H1 (cell line): ENCODE measurements at regions not wholly inside any gene's neighbourhood (a gene's known extent, or its start where the extent isn't known, plus 50 kb on each side); places are given as distances from the start of the nearest gene placed in this dataset.

Experiments used
- CTCF ChIA-PET: fragments of 300-600 bp; sonication (Branson Sonifier 250); formaldehyde crosslinking; loops from one replicate; lab custom pipeline; 2021; ENCODE audit not compliant: partially characterized antibody; lab: Charles Lee
- POLR2A ChIA-PET: fragments of 300-600 bp; sonication (Branson Sonifier 250); formaldehyde crosslinking; loops from one replicate; lab custom pipeline; 2021; ENCODE audit warnings: inconsistent platforms; ENCODE audit not compliant: partially characterized antibody; lab: Charles Lee
- DNase-seq, 2 experiments: peaks; one replicate each; pipeline versions ENCODE4 v3.0.0 to v3.0.0-alpha.2; 2010 to 2022; ENCODE audit warnings: low spot score in 2 of 2, low read depth in 1 of 2, mixed read lengths in 1 of 2
- FAIRE-seq: peaks from 2 replicates; lab custom pipeline; 2011; peaks lifted over from hg19 to GRCh38; lab: Jason Lieb, UNC
- H2AFZ ChIP-seq: 2 replicates; pipeline ENCODE4 v1.8.1; 2012; ENCODE audit warnings: low read length, inconsistent platforms
- H2AK5ac ChIP-seq: 2 replicates; pipeline ENCODE4 v1.6.1; 2013; ENCODE audit warnings: low read depth, low read length
- H2BK120ac ChIP-seq: replicated peaks from 2 replicates; pipeline ENCODE3; 2013; ENCODE audit warnings: low read depth, low read length, inconsistent platforms
- H2BK12ac ChIP-seq: 2 replicates; pipeline ENCODE4 v1.6.1; 2013; ENCODE audit warnings: low read depth, low read length
- H2BK15ac ChIP-seq: 2 replicates; pipeline ENCODE4 v1.6.1; 2013; ENCODE audit warnings: low read length
- H2BK20ac ChIP-seq: 2 replicates; pipeline ENCODE4 v1.6.1; 2013; ENCODE audit warnings: low read length
- H2BK5ac ChIP-seq: 2 replicates; pipeline ENCODE4 v1.6.1; 2013; ENCODE audit warnings: low read depth, low read length
- H3K14ac ChIP-seq: 2 replicates; pipeline ENCODE4 v1.6.1; 2013; ENCODE audit warnings: inconsistent platforms; ENCODE audit not compliant: insufficient read length
- H3K18ac ChIP-seq: 2 replicates; pipeline ENCODE4 v1.6.1; 2013; ENCODE audit warnings: low read length; ENCODE audit errors: extremely low read depth
- H3K23ac ChIP-seq: 2 replicates; pipeline ENCODE4 v1.6.1; 2013; ENCODE audit warnings: inconsistent platforms; ENCODE audit not compliant: insufficient read length
- H3K23me2 ChIP-seq: 2 replicates; pipeline ENCODE4 v1.6.1; 2013; ENCODE audit warnings: low read depth, low read length
- H3K27ac ChIP-seq: 2 replicates; pipeline ENCODE4 v1.6.1; 2011; ENCODE audit warnings: low read depth, low read length, inconsistent platforms
- H3K27me3 ChIP-seq, 4 experiments: replicated peaks in 1 of 4; 1 replicate in 1 of 4; 2 replicates in 3 of 4; pipeline versions ENCODE4 v1.6.1 to v1.8.1; 2011 to 2013; ENCODE audit warnings: low read length in 3 of 4, mild to moderate bottlenecking in 3 of 4, inconsistent platforms in 2 of 4, mixed read lengths in 2 of 4, moderate library complexity in 1 of 4; ENCODE audit not compliant: control insufficient read depth in 3 of 4, insufficient read depth in 3 of 4; ENCODE audit errors: extremely low read depth in 1 of 4
- H3K36me3 ChIP-seq, 4 experiments: 2 replicates each; pipeline versions ENCODE4 v1.6.1 to v1.8.1; 2011 to 2013; ENCODE audit warnings: mild to moderate bottlenecking in 4 of 4, low read length in 3 of 4, moderate library complexity in 2 of 4, control low read depth in 1 of 4, inconsistent platforms in 1 of 4; ENCODE audit not compliant: insufficient read depth in 4 of 4, control insufficient read depth in 2 of 4
- H3K4ac ChIP-seq: replicated peaks from 2 replicates; pipeline ENCODE3; 2013; ENCODE audit warnings: low read length, low read depth, mixed read lengths, inconsistent platforms; ENCODE audit not compliant: insufficient read length
- H3K4me1 ChIP-seq, 4 experiments: replicated peaks in 1 of 4; 1 replicate in 1 of 4; 2 replicates in 3 of 4; pipeline versions ENCODE4 v1.6.1 to v1.8.1; 2011 to 2013; ENCODE audit warnings: low read length in 3 of 4, inconsistent platforms in 2 of 4, mixed read lengths in 1 of 4; ENCODE audit not compliant: insufficient read depth in 4 of 4, control insufficient read depth in 3 of 4
- H3K4me2 ChIP-seq, 2 experiments: 2 replicates each; pipeline versions ENCODE4 v1.6.1 to v1.8.1; 2011 to 2013; ENCODE audit warnings: low read depth in 2 of 2, low read length in 2 of 2, control low read depth in 1 of 2, inconsistent platforms in 1 of 2, mild to moderate bottlenecking in 1 of 2; ENCODE audit not compliant: insufficient read depth in 1 of 2
- H3K4me3 ChIP-seq, 4 experiments: fragments of 200-600, 300-600 bp in 1 of 4; sonication (generic), shearing (Covaris generic), sonication (Bioruptor Twin) in 1 of 4; 2 replicates each; pipeline versions ENCODE4 v1.5.1 to v1.8.1; 2011 to 2016; ENCODE audit warnings: low read length in 4 of 4, low read depth in 3 of 4, control low read depth in 2 of 4, inconsistent platforms in 2 of 4, mild to moderate bottlenecking in 2 of 4, mixed read lengths in 1 of 4, moderate library complexity in 1 of 4; ENCODE audit not compliant: insufficient read depth in 2 of 4; ENCODE audit errors: extremely low read depth in 1 of 4
- H3K56ac ChIP-seq: replicated peaks from 2 replicates; pipeline ENCODE3; 2013; ENCODE audit warnings: low read depth, mild to moderate bottlenecking, mixed read lengths, low read length, inconsistent platforms; ENCODE audit not compliant: insufficient read length
- H3K79me1 ChIP-seq: 2 replicates; pipeline ENCODE4 v1.6.1; 2013; ENCODE audit warnings: low read depth, low read length, control low read depth
- H3K79me2 ChIP-seq, 2 experiments: 2 replicates each; pipeline versions ENCODE4 v1.6.1 to v1.8.1; 2012 to 2013; ENCODE audit warnings: low read length in 2 of 2, mild to moderate bottlenecking in 2 of 2, inconsistent platforms in 1 of 2; ENCODE audit not compliant: insufficient read depth in 2 of 2, control insufficient read depth in 1 of 2
- H3K9ac ChIP-seq, 4 experiments: replicated peaks in 1 of 4; 1 replicate in 1 of 4; 2 replicates in 3 of 4; pipeline versions ENCODE4 v1.6.1 to v1.8.1; 2011 to 2013; ENCODE audit warnings: low read depth in 3 of 4, low read length in 3 of 4, control low read depth in 2 of 4, mild to moderate bottlenecking in 2 of 4, moderate library complexity in 2 of 4, inconsistent platforms in 1 of 4; ENCODE audit errors: extremely low read depth in 1 of 4
- H3K9me3 ChIP-seq, 2 experiments: 2 replicates each; pipeline versions ENCODE4 v1.6.1 to v1.8.1; 2012 to 2013; ENCODE audit warnings: mild to moderate bottlenecking in 2 of 2, moderate library complexity in 2 of 2, control low read depth in 1 of 2, inconsistent platforms in 1 of 2, low read depth in 1 of 2, low read length in 1 of 2, mixed read lengths in 1 of 2; ENCODE audit not compliant: insufficient read depth in 2 of 2
- H4K20me1 ChIP-seq, 2 experiments: replicated peaks in 1 of 2; 2 replicates each; pipeline versions ENCODE3 to v1.8.1; 2011 to 2013; ENCODE audit warnings: inconsistent platforms in 2 of 2, low read length in 2 of 2, mild to moderate bottlenecking in 1 of 2; ENCODE audit not compliant: insufficient read depth in 2 of 2, control insufficient read depth in 1 of 2
- H4K5ac ChIP-seq: 2 replicates; pipeline ENCODE4 v1.6.1; 2013; ENCODE audit warnings: low read length, low read depth, mixed read lengths, inconsistent platforms; ENCODE audit not compliant: insufficient read length
- H4K8ac ChIP-seq: 2 replicates; pipeline ENCODE4 v1.8.0; 2013; ENCODE audit warnings: mild to moderate bottlenecking, moderate library complexity, low read length, inconsistent platforms; ENCODE audit not compliant: insufficient read depth; ENCODE audit errors: extremely low read depth
- H4K91ac ChIP-seq: replicated peaks from 2 replicates; pipeline ENCODE3; 2013; ENCODE audit warnings: low read length, mixed read lengths, inconsistent platforms; ENCODE audit not compliant: insufficient read length
- ASH2L ChIP-seq: fragments of 200-600, 300-600 bp; sonication (generic); IDR thresholded peaks from one replicate; pipeline ENCODE4 v1.7.1; 2017; ENCODE audit warnings: low read length
- CBX5 ChIP-seq: fragments of 300-800, 300-1000 bp; sonication (generic); IDR thresholded peaks from 2 replicates; pipeline ENCODE4 v1.7.1; 2016; ENCODE audit warnings: antibody characterized with exemption, low read length, low read depth
- CHD1 ChIP-seq: IDR thresholded peaks from 2 replicates; pipeline ENCODE4 v1.6.1; 2012; ENCODE audit warnings: low read depth, low read length, improper control_type of control experiment
- CREB1 ChIP-seq: IDR thresholded peaks from 2 replicates; pipeline ENCODE4 v1.6.1; 2012; ENCODE audit warnings: inconsistent platforms
- EP300 ChIP-seq, 2 experiments: IDR thresholded peaks; 1 replicate in 1 of 2; 2 replicates in 1 of 2; pipeline ENCODE4 v1.6.1; 2011 to 2012; ENCODE audit warnings: low read depth in 2 of 2, low read length in 2 of 2, mild to moderate bottlenecking in 2 of 2, borderline replicate concordance in 1 of 2, inconsistent platforms in 1 of 2, moderate library complexity in 1 of 2
- FOSL1 ChIP-seq: IDR thresholded peaks from 2 replicates; pipeline ENCODE4 v1.6.1; 2011; ENCODE audit warnings: mild to moderate bottlenecking, low read depth, low read length, moderate library complexity; ENCODE audit not compliant: insufficient read depth
- HDAC2 ChIP-seq, 2 experiments: fragments of 300-600 bp in 1 of 2; sonication (generic) in 1 of 2; IDR thresholded peaks; 2 replicates each; pipeline ENCODE4 v1.6.1; 2011 to 2012; ENCODE audit warnings: low read depth in 2 of 2, low read length in 2 of 2, mild to moderate bottlenecking in 2 of 2, moderate library complexity in 2 of 2, borderline replicate concordance in 1 of 2, inconsistent platforms in 1 of 2
- KDM1A ChIP-seq: fragments of 200-600, 300-600 bp; sonication (generic); IDR thresholded peaks from 2 replicates; pipeline ENCODE4 v1.7.1; 2016; ENCODE audit warnings: mild to moderate bottlenecking, low read length, borderline replicate concordance
- KDM5A ChIP-seq: fragments of 200-600 bp; IDR thresholded peaks from 2 replicates; pipeline ENCODE4 v1.7.1; 2012; ENCODE audit warnings: mild to moderate bottlenecking, low read length, inconsistent platforms, mixed read lengths
- POLR2A ChIP-seq, 2 experiments: IDR thresholded peaks; 1 replicate in 1 of 2; 2 replicates in 1 of 2; pipeline ENCODE4 v1.6.1; 2011; ENCODE audit warnings: low read depth in 2 of 2, low read length in 2 of 2, mild to moderate bottlenecking in 2 of 2; ENCODE audit errors: control extremely low read depth in 1 of 2
- POLR2AphosphoS5 ChIP-seq: IDR thresholded peaks from 2 replicates; pipeline ENCODE4 v1.6.1; 2011; ENCODE audit warnings: low read depth, low read length
- SAP30 ChIP-seq: fragments of 300-600 bp; sonication (generic); IDR thresholded peaks from 2 replicates; pipeline ENCODE4 v1.7.1; 2012; ENCODE audit warnings: low read length, moderate library complexity, mild to moderate bottlenecking, inconsistent platforms; ENCODE audit not compliant: insufficient read depth, insufficient replicate concordance
- SIX5 ChIP-seq: IDR thresholded peaks from 2 replicates; pipeline ENCODE4 v1.6.1; 2011; ENCODE audit warnings: mild to moderate bottlenecking, low read depth, low read length
- TAF1 ChIP-seq: IDR thresholded peaks from 2 replicates; pipeline ENCODE4 v1.6.1; 2011; ENCODE audit warnings: mild to moderate bottlenecking, low read depth, low read length
- TBP ChIP-seq: IDR thresholded peaks from 2 replicates; pipeline ENCODE4 v1.6.1; 2011; ENCODE audit warnings: low read depth, low read length, improper control_type of control experiment
- WGBS, 2 experiments: shearing (Covaris generic) in 1 of 2; methylation state at CpG; one replicate each; pipeline versions ENCODE4 v1.1.6 to v1.1.7; 2013 to 2015; ENCODE audit warnings: low lambda C conversion rate in 2 of 2, mixed read lengths in 2 of 2, inconsistent platforms in 1 of 2, low coverage in 1 of 2, missing lambda C conversion rate in 1 of 2; ENCODE audit not compliant: insufficient replicate concordance in 2 of 2, insufficient coverage in 1 of 2, insufficient read length in 1 of 2; ENCODE audit errors: extremely low coverage in 1 of 2, missing lambda C conversion rate in 1 of 2; 5-methylcytosine and 5-hydroxymethylcytosine counted together
- TF ChIP-seq, protein P1 (sequence below): IDR thresholded peaks from 2 replicates; pipeline ENCODE4 v1.6.1; 2012; ENCODE audit warnings: inconsistent platforms

DNA sequence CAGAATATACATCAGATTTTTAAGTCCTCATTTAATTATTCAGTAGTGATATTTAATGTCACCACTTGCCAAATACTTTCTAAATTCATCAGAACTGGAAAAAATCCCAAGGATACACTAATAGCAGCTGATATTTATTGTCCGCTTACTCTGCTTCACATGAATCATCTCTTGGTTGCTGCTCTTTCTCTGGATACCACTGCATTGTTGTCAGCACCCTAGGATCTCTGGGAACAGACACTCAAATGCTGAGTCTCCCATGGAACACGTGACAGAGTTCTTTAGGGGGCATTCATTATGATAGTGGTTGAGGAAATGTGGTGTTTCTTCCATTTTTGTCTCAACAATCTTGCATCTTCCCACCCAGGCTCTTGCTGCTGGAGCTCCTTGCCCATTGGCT, 318.0 kb downstream of the RFPL4B start:
- Histone ChIP-seq H3K4ac (no peak overlapping the region), H2BK12ac (no peak overlapping the region), H2BK5ac (no peak overlapping the region), H2BK20ac (no peak overlapping the region), H2AFZ (no peak overlapping the region), H3K27ac (no peak overlapping the region), H3K27me3 (no peaks in the 10 kb centered on the region), H4K5ac (no peak overlapping the region), H2BK15ac (no peak overlapping the region), H3K9ac (no peak overlapping the region), H3K56ac (no peak overlapping the region), H4K91ac (no peak overlapping the region), H3K4me1 (no peaks in the 10 kb centered on the region), H2AK5ac (no peak overlapping the region), H4K20me1 (no peaks in the 10 kb centered on the region), H3K23me2 (no peaks in the 10 kb centered on the region), H3K9me3 (no peaks in the 10 kb centered on the region), H3K79me2 (no peaks in the 10 kb centered on the region), H3K18ac (no peak overlapping the region), H3K79me1 (no peaks in the 10 kb centered on the region), H4K8ac (no peak overlapping the region), H3K4me2 (no peak overlapping the region), H3K36me3 (no peaks in the 10 kb centered on the region), H3K23ac (no peak overlapping the region), H3K4me3 (no peak overlapping the region), H2BK120ac (no peak overlapping the region), H3K14ac (no peak overlapping the region)
- WGBS, 2 experiments: 82% methylated on average over 2 of the region's 2 CpGs; no CpG with 5 or more reads in 1 of the 2 experiments
- FAIRE-seq (no peak), DNase-seq (no peak)
- CTCF ChIA-PET: no interaction called here
- POLR2A ChIA-PET: no interaction called here
- TF ChIP-seq TAF1 (no peak), EP300 (IDR thresholded peaks at IDR 0.05; ENCODE audit: borderline replicate concordance in 1 of 2, low read depth in 2 of 2, low read length in 2 of 2) (no peak), CREB1 (no peak), POLR2AphosphoS5 (no peak), TBP (no peak), CBX5 (no peak), ASH2L (no peak), KDM5A (no peak), CHD1 (no peak), POLR2A (IDR thresholded peaks at IDR 0.05; ENCODE audit: control extremely low read depth in 1 of 2, low read depth in 2 of 2, low read length in 2 of 2) (no peak), KDM1A (no peak), FOSL1 (no peak), SIX5 (no peak), HDAC2 (IDR thresholded peaks at IDR 0.05; ENCODE audit: borderline replicate concordance in 1 of 2, low read depth in 2 of 2, low read length in 2 of 2) (no peak), SAP30 (no peak)
- TF ChIP-seq, protein P1, sequence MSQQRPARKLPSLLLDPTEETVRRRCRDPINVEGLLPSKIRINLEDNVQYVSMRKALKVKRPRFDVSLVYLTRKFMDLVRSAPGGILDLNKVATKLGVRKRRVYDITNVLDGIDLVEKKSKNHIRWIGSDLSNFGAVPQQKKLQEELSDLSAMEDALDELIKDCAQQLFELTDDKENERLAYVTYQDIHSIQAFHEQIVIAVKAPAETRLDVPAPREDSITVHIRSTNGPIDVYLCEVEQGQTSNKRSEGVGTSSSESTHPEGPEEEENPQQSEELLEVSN: no peak
